ENCODE measurements at regions not wholly inside any gene's neighbourhood (a gene's known extent, or its start where the extent isn't known, plus 50 kb on each side); places are given as distances from the start of the nearest gene placed in this dataset.

GRCh38 chr3:72300621-72301020 is 515.7 kb upstream of the PROK2 start:
- DNase-seq, result no peak

- no peak for DNase-seq
Measured at GRCh38 chr3:72299823-72300222, 514.9 kb upstream of the PROK2 start.

DNA sequence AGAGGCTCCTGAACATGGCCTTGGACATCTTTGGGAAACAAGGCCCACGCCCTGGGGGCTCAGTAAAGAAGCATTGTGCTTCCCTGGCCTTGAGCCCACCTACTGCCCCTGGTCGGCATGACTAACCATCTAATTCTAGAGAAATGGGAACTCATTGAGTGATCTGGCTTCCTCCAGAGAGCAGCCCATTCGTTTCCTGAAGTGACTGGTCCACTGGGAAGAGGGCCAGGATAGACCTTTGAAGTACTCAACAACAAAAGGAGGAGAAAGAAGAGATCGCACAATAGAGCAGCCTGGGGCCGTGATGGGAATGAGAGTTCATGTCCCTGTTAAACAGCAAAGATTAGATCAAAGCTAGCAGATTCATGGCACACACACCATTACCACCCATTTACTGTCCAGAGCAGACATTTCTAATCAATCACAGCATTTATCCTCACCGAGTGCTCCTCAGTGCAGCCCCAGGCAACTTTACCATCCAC is 514.4 kb upstream of the PROK2 start:
- no peak for DNase-seq

- no peak for DNase-seq
Measured at GRCh38 chr3:72298201-72299152, 513.5 kb upstream of the PROK2 start.

DNA sequence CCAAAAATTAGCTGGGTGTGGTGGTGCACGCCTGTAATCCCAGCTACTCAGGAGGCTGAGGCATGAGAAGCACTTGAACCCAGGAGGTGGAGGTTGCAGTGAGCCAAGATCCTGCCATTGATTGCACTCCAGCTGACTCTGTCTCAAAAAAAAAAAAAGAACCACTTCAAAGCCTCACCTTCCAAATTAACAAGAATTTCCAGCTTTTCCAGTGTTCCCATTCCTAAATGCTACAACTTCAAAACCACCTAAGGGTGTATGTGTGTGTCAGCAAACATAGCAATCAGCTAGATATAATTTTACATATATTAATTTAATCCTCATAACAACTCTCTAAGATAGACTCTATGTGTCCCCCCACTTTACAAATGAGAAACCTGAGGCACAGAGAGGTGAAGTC is 512.5 kb upstream of the PROK2 start:
- DNase-seq, result no peak

GRCh38 chr3:72296477-72297111 is 511.6 kb upstream of the PROK2 start:
- no peak for DNase-seq

GRCh38 chr3:72295962-72296450 is 511.1 kb upstream of the PROK2 start:
- DNase-seq, result no peak

GRCh38 chr3:72295276-72295961 is 510.5 kb upstream of the PROK2 start:
- DNase-seq, result no peak

GRCh38 chr3:72290859-72291638 is 506.1 kb upstream of the PROK2 start:
- DNase-seq, result no peak

GRCh38 chr3:72289692-72290071 is 504.7 kb upstream of the PROK2 start:
- no peak for DNase-seq

DNA sequence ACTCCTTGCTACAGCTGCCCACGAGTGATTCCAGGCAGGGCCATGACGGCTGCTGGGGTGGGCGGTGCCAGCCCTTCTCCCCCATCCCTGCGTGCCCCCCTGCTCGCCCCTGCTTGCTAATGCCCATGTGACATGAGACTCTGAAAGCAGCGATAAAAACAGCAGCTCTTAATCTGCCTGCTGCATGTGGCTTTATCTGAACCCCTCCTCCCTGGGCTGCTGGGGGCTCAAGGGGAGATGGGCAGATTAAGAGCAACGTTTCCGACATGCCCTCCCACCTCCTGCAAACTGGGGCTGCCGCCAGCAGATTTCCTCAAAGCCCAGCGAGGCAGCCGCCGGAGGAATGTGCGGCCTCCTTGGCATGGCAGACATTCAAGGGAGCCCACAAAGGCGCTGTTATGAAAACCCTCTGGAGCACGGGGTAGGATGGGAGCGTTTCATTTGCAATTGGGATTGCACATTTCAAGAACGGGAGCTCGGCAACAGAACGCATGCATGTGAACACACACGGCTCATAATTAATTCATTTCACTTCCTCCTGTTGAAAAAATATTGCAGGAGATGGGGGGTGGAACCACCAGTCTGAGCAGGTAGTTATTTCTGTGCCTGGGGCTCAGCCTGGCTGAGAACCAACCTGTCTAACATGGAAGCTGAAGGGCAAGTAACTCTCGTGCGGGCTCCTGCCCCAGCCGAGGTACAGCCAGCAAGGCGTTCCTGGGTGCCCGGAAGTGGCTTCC is 504.2 kb upstream of the PROK2 start:
- no peak for DNase-seq

GRCh38 chr3:72287956-72288355 is 503.0 kb upstream of the PROK2 start:
- no peak for DNase-seq

DNA sequence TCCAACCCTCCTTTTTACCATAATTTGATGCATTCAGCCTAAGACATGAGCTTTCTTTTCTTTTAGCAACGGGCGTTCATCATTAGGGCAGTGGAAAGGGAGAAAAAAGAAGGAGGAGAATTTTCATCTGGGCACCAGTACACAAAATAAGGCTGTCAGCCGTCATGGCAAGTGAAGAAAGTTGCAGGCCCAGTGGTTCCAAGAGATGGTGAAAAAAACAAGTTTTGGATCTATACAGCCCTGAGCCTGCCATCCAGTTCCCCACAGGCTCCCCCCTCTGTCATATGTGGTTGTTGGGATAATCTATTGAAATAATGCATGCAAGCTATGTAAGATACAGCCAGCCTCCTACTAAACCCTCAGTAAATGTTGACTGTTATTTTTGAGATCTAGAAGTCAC is 500.6 kb upstream of the PROK2 start:
- DNase-seq, result no peak

- DNase-seq, result no peak
Measured at GRCh38 chr3:72284471-72284870, 499.5 kb upstream of the PROK2 start.

- no peak for DNase-seq
Measured at GRCh38 chr3:72282918-72283317, 498.0 kb upstream of the PROK2 start.

- no peak for DNase-seq
Measured at GRCh38 chr3:72281551-72281950, 496.6 kb upstream of the PROK2 start.

DNA sequence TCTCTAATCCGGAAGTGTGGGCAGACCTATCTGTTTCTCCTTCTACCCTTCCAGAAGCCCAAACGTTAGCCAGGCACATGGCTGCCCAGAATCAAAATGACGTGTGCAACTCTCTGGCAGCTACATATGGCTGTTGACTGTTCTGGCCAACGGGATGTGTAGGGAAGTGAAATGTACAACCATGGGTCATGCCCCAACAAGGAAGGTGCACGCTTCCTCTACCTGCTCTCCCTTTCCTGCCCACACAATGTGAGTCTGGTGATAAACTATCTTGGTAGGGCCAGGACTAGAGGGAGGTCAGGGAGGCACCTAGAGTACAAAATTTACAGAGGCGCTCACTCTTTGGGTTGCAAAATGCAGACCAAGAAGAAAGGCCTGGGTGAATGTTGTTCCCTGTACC is 495.9 kb upstream of the PROK2 start:
- DNase-seq, result no peak

DNA sequence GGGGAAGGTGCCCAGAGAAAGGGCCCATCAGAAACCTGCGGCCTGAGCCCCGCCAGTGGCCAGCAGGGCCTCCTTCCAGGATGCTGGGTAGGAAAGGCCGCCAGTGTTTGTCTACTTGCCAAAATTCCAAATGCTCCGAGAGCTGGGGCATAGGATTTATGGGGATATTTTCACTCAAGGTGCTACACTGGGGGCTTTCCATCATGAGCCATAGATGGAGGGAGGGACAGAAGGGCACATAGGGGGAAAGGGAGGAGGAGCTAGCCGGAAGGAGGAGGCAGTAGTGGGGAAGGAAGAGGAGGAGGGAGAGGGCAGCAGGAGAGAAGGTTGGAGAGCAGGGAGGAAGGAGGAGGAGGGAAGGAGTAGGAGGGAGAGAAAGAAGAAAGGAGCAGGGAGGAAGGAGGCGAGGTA is 494.7 kb upstream of the PROK2 start:
- DNase-seq, result no peak

DNA sequence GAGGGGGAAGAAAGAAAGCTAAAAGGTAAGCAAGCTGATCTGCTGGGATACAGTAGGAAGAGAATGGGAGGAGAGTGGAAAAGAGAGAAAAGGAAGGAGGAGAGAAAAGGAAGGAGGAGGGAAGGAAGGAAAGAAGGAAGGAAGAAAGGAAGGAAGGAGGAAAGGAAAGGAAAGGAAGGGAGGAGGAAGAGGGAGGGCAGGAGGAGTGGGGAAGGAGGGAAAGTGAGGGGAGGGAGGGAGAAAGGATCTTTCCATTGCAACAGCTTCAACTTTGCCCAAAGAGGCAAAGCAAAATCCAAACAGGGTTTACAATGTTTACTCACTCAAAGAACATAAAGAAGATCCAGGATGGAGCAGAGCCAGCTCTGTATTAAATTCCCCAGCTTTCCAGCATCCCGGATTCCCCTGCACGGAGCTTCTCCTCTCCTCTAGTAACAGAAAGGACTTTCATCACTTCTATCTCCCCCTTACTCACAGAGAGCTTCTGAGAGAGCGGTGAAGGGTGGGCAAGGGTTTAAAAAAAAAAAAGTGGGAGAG is 494.2 kb upstream of the PROK2 start:
- DNase-seq, result no peak

DNA sequence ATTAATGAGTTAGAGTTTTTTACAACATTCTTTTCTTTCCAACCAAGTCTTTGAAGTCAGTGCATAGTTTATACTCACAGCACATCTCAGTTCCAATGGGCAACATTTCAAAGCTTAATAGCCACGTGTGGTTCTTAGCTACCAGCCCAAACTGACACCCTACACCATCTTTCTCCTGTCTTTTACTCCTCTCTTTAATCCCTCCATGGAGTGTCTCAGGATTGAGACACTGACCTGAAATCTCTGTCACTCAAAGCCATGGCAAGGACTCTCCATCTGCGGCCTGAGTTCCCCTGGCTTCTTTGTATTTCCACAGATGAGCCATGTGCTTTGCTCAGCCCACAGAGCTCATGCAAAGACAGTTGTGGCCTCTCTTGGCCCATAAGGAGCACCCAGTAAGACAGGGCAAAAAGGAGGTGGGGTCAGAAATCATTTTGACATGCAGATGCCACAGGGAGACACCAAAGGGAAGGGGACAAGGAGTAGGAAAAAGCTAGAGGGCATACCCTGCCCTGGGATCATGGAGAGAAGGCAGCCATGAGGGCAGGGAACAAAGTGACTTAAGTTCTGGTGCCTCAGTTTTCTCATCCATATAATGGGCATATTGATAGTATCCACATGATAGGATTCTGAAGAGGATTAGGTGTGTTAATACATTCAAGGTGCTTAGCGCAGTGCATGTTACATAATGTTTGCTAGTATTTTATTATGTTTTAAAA is 493.6 kb upstream of the PROK2 start:
- DNase-seq, result no peak

All from muscle of arm (tissue), 1 donor.